SK-N-SH (cell line): ENCODE measurements at regions not wholly inside any gene's neighbourhood (a gene's known extent, or its start where the extent isn't known, plus 50 kb on each side); places are given as distances from the start of the nearest gene placed in this dataset.

ENCODE experiments used
- CHD2 ChIP-seq: fragments of 150-350 bp; IDR thresholded peaks from 2 replicates; pipeline ENCODE4 v1.6.1; 2018; ENCODE audit warnings: low read length; ENCODE audit not compliant: partially characterized antibody
- CTCF ChIP-seq: fragments of 200-600 bp; sonication (generic); IDR thresholded peaks from 2 replicates; pipeline ENCODE4 v1.6.1; 2017; ENCODE audit warnings: antibody characterized with exemption, mild to moderate bottlenecking, moderate library complexity
- ELF1 ChIP-seq: IDR thresholded peaks from 2 replicates; pipeline ENCODE4 v1.4.0; 2012
- FOXJ3 ChIP-seq: sonication (generic); formaldehyde crosslinking; IDR thresholded peaks from 2 replicates; pipeline ENCODE4 v1.5.1; 2020; ENCODE audit warnings: mild to moderate bottlenecking, missing genetic modification reagents
- FOXM1 ChIP-seq: IDR thresholded peaks from 2 replicates; pipeline ENCODE4 v1.4.0; 2012; ENCODE audit warnings: low read depth, mild to moderate bottlenecking
- GABPA ChIP-seq: IDR thresholded peaks from 2 replicates; pipeline ENCODE4 v1.4.0; 2012; ENCODE audit warnings: low read depth, mild to moderate bottlenecking
- MXI1 ChIP-seq: IDR thresholded peaks from 2 replicates; pipeline ENCODE4 v1.6.1; 2012; ENCODE audit warnings: mild to moderate bottlenecking, low read depth, low read length, improper control_type of control experiment
- NFIC ChIP-seq: IDR thresholded peaks from 2 replicates; pipeline ENCODE4 v1.4.0; 2012; ENCODE audit warnings: borderline replicate concordance
- NRF1 ChIP-seq: IDR thresholded peaks from 2 replicates; pipeline ENCODE4 v1.6.1; 2012; ENCODE audit warnings: low read depth, mild to moderate bottlenecking, low read length
- POLR2AphosphoS5 ChIP-seq: IDR thresholded peaks from 2 replicates; pipeline ENCODE4 v1.6.1; 2012; ENCODE audit warnings: low read depth, low read length
- RFX5 ChIP-seq: IDR thresholded peaks from 2 replicates; pipeline ENCODE4 v1.6.1; 2012; ENCODE audit warnings: mild to moderate bottlenecking, improper control_type of control experiment, low read length
- SIN3A ChIP-seq: IDR thresholded peaks from 2 replicates; pipeline ENCODE4 v1.6.1; 2012; ENCODE audit warnings: low read depth, mild to moderate bottlenecking, low read length, moderate library complexity, borderline replicate concordance
- TCF12 ChIP-seq: IDR thresholded peaks from 2 replicates; pipeline ENCODE4 v1.4.0; 2012
- YY1 ChIP-seq: IDR thresholded peaks from 2 replicates; pipeline ENCODE4 v1.4.0; 2012; ENCODE audit warnings: low read depth, mild to moderate bottlenecking

- no peak for TF ChIP-seq MXI1
- TF ChIP-seq FOXM1 = no peak
- no peak for TF ChIP-seq CTCF
- no peak for TF ChIP-seq ELF1
- no peak for TF ChIP-seq TCF12
- TF ChIP-seq SIN3A = no peak
- no peak for TF ChIP-seq FOXJ3
- no peak for TF ChIP-seq POLR2AphosphoS5
- no peak for TF ChIP-seq GABPA
- no peak for TF ChIP-seq YY1
- no peak for TF ChIP-seq NRF1
- no peak for TF ChIP-seq NFIC
- TF ChIP-seq CHD2 = no peak
- TF ChIP-seq RFX5 = no peak
Measured at GRCh38 chr4:32133734-32134133, 1413.6 kb downstream of the PCDH7 start.
